ENCODE measurements at regions not wholly inside any gene's neighbourhood (a gene's known extent, or its start where the extent isn't known, plus 50 kb on each side); places are given as distances from the start of the nearest gene placed in this dataset.
"Not testable (repeated sequence)": the region's sequence is repeated elsewhere in the genome, so short reads cannot be mapped to it uniquely, and the experiment has no call there.

DNA sequence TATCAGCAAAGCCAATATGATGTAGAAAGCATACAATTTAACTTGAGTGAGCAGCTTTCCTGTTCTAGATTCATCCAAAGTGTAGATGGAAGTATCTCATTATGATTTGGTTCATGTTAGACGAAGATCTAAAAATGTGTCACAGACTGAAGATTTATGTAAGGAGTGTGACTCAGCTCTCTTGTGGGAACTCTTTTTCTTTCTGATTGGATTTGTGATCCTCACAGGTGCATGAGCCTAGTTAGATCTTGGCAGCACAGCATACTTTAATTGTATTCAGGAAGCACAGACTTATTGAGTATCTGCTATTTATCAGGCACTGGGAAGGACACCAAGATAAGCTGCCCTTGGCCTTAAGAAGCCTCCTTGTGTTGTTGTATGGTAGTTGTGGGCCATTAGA is 147.1 kb downstream of the C11orf91 start:
- no peak for DNase-seq

DNA sequence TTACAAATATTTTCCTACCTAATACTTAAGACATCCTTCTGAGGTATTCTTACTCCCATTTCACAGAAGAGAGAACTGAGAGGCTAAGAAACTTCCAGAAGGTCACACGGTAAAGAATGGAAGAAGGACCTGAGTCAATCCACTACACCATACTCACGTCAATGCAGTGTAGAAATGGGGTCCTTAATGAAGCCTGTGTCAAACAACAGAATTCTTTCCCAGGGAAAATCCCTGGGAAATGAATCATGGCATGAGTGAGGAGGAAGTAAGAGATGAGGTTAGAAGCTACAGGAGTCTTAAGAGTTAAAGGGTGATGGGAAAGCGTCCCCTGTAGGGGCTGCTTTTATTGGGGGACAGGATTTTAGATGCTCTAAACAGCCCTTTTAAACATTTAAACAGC is 147.9 kb downstream of the C11orf91 start:
- DNase-seq, result no peak

DNA sequence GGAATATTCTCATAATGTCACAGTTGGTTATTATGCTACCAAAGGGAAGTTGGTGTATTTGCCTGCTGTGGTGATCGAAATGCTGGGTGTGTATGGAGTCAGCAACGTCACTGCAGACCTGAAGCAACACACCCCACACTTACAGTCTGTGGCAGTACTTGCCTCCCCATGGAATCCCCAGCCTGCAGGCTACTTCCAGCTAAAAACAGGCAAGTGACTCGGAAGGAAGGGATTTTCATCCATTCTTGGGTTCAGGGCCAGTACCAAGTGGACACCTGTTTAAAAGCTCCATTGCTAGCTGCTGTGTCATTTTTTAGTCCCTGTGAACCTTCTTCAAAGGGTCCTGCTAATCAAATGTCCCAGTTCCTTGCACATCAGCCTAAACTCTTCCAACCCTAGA is 149.6 kb downstream of the C11orf91 start:
- no peak for DNase-seq

DNA sequence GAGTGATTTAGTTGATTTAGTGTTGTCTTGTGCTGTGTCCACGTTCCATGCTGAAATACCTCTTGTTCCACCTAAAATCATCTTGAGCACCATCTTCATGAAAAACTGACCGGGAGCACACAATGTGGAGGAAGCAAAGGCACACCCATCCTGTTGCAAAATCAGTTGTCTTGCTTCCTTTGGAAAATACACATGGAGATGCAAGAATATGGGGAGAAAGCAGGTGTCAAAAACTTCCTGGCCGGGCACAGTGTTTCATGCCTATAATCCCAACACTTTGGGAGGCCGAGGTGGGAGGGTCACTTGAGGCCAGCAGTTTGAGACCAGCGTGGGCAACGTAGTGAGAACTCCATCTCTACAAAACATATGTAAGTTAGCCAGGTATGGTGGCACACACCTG is 151.1 kb downstream of the C11orf91 start:
- no peak for DNase-seq

DNA sequence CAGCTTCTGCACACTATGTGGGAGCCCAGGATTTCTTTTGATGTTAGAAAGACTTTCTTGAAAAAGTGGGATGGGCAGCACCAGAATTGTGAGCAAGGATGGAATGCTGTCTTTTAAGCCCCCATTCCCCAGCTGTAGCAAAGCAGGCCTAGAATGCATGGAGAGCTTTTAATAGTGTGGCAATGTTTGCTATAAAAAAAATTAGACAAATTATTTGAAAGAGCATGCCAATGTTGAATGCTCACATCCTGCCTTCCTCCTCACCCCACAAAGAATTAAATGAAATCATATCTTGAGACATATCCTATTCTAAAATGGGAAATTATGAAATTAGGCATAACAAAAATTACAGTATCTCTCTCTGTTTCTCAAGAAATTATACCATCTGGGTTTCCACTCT is 154.7 kb downstream of the C11orf91 start:
- DNase-seq, result no peak

DNA sequence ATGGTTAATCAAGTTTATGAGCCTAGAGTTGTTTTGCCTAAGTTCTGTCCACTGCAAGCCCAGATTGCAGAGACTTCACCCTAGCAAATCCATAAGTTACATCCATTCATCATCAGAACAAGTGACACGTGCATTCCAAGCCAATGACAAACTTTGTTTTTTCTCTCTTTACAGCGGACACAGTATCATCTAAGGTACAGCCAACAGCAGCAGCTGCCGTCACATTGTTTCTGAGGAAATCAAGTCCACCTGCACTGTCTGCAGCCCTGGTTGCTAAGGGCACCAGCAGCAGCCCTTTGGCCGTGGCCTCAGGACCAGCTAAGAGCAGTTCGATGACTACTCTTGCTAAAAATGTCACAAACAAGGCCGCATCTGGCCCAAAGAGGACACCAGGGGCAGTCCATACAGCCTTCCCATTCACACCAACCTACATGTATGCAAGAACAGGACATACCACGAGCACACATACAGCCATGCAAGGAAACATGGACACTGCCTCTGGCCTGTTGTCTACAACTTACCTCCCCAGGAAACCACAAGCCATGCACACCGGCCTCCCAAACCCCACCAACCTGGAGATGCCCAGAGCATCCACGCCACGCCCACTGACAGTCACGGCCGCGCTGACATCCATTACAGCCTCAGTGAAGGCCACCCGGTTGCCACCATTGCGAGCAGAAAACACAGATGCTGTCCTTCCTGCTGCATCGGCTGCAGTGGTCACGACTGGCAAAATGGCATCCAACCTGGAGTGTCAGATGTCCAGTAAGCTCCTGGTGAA is 155.8 kb downstream of the C11orf91 start:
- no peak for DNase-seq

DNA sequence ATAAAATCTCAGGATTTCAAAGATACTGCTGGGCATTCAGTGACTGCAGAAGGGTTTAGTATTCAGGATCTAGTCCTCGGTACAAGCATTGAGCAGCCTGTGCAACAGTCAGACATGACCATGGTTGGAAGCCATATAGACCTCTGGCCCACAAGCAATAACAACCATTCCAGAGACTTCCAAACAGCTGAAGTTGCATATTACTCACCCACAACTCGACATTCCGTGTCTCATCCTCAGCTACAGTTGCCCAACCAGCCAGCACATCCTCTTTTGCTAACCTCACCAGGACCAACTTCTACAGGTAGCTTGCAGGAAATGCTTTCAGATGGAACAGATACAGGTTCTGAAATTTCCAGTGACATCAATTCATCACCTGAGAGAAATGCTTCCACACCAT is 156.8 kb downstream of the C11orf91 start:
- DNase-seq, result no peak

DNA sequence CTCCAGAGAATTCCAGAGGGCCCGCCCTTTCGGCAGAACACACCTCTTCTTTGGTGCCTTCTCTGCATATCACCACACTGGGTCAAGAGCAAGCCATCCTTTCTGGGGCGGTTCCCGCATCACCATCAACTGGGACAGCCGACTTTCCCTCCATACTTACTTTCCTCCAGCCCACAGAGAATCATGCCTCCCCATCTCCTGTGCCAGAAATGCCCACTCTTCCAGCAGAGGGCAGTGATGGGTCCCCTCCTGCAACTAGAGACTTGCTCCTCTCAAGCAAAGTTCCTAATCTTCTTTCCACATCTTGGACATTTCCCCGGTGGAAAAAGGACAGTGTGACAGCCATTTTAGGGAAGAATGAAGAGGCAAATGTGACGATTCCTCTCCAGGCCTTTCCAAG is 157.7 kb downstream of the C11orf91 start:
- DNase-seq, result peak; percentile 6

DNA sequence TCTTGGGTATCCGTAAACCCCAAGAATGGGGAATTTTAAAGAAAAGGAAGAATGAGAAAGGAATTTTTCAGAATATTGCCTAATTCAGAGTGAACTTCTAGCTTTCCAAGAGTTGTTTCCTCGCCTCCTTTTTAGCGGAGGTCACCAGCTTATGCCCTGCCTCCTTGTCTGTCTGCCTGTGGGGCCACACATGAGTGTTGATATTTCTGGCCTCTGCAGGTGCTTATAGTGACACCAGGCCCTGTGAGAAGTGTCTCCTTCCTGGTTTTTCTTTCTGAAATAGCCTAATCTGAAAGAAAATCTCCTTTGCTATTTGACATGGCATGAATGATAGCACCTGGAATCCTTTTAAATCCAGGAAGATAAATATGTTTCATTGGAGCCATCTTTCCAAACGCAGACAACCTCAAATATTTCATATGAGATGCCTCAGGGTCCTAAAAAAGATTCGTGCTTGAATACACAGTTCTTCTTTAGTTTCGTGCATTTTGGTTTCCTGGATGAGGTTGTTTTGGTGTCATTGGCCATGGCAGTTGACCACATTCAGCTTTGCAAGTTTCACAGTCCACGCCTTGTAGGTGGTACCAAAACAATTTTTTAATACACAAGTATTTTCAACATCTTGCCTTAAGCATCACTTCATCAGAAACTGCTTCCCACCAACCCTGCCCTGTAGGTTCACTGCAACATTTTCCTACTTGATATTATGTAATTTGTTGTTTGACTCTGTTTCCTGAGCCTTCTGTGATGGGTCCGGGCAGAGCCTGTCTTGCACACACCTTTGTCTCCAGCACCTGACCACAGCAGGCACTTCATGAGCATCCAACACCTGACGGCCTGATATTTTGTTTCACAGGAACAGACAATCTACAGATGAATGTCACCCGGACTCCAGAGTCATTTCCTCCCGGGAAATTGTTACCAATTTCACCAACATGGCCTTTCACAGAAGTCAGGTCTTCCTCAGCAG is 159.4 kb downstream of the C11orf91 start:
- no peak for DNase-seq

DNA sequence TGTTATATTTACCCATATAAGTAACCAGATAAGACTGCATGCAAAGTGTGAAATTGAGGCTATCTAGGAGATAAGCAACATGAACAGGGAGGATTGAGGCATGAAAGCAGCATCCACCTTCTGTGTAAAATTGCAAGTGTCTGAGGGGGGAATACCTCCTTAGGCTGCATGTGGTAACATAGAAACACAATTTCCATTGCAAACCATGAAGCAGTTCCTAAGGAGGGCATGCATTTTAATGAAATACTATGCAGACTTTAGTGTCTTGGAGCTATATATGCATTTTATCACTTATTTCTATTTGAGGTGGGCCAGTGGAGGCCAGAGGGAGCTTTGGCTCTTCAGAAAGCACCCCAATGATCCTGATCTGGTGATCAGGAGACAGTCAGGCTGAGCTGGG is 160.2 kb downstream of the C11orf91 start:
- no peak for DNase-seq

DNA sequence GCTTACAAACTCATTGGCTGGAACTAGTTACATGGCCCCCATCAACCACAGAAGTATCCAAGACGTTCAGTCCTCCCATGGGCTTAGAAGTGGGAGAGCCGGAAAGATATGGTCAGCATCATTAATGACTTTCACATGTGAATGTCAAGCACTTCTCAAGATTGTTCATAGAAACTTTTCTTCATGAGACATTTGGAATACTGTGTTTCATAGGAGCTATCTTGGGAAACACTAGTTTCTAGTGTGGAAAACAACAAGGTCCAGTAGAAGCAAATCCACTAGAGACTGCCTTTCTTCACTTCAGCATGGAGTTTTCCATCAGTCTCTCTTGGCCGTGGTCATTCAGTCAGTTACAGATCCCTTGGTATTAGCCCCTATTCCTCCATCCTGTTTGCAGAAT is 160.9 kb downstream of the C11orf91 start:
- DNase-seq, result no peak

DNA sequence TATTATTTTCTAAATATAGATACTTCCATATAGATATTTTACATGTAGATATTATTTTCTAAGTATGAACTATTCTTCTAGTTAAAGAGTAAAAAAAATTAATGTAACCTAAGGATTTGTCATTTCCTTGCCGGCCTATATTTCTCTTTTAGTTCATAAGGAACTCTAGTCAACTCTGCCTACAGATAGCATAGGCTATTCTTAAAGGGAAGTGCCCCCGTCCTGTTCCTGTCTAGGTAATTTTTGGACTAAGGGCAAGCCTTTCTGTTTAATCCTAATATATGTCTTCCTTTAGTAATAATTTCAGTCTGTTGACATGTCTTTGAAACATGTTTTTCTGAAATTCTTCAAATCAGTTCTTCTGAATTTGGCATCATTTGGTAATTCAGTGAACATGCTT is 161.9 kb downstream of the C11orf91 start:
- no peak for DNase-seq

DNA sequence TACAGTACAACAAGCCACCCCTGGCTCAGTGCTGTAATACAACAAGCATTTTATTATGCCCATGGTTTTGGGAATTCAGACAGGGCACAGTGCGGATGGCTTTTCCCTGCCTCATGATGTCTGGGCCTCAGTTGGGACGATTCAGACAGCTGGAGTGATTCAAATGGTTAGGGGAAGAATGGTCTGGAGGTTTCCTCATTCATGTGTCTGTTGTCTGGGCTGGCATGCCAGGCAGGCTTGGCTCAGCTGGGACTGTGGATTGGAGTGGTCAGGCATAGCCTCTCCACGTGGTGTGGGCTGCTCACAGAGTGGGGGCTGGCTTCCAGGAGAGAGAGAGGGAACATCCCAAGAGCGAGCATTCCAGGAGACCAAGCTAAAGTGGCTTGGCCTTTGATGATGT is 164.4 kb downstream of the C11orf91 start:
- no peak for DNase-seq

DNA sequence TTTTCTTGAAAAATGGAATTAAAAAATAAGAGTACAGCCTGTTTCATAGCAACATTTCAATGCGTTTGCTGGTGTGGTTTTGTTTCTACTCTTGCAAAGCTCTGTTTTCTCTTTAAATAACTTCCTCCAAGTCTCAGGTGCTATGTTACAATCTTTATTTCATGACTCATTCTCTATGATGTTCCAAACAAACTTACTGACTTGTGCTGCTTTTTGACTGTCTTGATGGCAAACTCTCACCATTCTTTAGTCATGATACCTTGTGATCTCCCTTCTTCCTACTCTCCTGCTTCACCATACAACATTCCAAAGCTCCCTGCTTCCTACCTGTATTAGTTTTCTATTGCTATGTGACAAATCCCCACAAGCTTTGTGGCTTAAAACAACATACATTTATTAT is 166.1 kb downstream of the C11orf91 start:
- DNase-seq, result no peak

DNA sequence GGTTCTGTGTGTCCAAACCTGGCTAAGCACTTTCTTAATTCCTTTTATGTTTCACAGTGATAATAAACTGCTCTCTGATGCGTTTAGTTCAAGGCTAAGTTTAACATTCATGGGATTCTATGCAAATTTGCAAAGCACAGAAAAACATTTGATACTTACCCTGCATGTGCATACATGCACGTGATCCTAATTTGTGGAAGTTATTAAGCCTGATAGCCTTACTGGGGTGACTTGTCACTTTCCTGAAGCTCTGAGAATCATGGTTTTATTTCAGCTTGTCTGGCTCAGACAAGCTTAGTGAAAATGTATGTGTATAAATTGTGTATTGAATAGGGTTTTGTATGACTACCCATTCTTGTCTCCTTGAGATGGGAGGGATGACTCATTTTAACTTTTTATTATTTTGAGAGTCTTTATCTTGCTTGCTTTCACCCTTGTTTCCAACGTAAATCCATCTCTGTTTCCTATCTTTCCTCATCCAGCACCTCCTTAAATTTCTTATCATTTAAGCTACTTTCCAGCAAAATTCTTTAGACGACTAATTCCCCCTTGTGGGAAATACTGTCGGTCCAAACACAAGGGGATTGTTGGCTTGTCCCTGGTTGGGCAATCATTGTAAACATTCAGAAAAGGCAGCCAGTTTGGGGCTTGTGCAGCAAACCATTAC is 167.1 kb downstream of the C11orf91 start:
- no peak for DNase-seq

DNA sequence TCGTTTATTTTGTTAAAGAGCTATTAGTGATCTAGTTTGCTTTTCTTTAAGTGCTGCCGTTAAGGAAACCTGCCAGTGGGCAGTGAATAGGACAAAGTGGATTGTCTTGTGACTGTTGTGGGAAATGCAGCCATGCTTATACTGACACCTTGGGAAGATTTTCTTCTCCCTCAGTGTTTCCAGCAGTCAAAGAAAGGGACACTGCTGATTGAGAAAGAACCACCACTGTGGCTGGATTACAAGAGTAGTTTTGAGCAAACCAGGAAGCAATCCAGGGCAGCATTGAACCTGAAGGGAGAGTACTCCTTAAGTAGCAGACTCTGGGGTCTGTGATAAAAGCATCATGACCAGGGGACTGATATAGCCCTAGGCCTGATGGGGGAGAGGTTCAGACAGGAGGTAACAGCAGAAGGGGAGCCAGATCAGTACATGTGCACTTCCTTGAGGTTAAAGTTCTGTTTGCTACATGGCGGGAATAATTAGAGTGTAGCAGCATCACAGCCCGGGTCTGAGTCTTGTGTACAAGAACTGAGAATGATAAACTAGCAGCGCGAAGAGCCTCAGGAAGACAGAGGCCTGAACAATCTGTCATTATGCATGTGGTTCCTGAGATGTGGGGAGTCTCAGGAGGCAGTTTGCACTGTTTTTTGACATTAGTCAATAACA is 167.8 kb downstream of the C11orf91 start:
- DNase-seq, result no peak

DNA sequence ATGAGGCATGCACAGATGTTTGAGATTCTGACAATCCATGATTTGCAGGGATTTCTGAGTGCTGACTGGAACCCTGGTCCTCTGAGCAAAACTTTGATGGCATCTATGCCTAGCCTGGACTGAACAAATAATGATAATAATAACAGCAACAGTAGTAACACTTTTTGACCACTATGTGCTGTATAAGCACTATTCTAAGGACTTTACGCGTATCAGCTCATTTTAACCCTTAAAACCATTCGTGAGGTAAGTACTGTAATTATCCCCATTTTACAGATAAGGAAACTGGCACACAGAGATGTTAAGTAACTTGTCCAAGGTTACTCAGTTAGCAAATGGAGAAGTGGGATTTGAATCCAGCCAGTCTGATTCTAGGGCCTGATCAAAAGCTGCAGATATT is 168.4 kb downstream of the C11orf91 start:
- DNase-seq, result no peak

DNA sequence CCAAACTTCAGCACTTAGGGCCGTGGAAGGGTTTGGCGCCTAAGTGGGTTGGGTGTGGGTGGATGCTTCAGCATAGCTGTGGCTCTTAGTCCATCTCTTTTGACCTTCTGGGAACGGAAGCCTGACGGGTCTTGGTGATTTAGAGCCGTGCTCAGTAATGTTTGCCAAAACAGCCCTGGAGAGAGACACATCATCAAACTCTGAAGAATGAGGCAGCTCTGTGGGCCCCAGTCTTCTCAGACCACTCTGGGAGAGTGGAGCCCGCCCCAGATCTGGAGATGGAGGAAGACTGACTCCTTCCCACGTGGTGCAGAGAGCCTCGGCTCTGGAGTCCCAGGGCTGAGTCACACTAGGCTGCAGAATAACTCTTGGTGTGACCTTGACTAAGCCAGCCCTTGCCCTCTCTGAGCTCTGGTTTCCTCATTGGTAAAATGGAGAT is 168.9 kb downstream of the C11orf91 start:
- no peak for DNase-seq

DNA sequence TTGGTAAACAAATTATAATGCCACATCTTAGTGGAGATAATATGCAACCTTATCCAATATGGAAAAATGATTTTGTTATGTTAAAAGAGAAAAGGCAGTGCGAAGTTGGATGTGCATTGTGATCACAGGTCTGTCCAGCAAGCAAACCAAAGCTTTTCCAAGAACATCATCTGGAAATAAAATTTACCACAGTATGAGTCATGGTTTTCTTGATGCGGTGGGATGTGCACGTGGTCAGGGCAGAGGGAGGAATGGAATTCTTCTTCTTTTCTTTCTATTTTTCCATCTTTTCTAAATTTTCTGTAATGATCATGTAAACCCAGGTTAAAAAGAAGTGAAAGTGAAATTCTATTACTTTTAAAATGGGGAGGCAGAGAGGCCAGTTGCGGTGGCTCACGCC is 169.8 kb downstream of the C11orf91 start:
- peak; percentile 9 for DNase-seq

DNA sequence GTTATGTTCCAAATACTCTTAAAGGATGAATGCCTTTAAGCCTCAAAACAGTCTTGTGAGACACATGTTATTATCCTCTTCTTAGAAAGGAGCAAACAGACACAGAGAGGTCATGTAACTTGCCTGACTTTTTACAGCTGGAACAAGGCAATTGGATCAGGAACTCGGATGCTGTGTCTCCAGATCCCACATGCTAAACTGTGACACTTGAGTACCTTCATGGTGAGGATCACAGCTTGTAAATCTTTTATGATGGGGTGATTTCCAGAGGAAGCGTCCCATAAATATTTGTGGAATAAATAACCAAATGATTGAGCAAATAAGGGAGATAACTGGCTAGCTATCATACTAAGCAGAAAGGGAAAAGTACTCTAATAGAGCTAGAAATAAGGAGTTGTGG is 171.2 kb downstream of the C11orf91 start:
- DNase-seq, result no peak

DNA sequence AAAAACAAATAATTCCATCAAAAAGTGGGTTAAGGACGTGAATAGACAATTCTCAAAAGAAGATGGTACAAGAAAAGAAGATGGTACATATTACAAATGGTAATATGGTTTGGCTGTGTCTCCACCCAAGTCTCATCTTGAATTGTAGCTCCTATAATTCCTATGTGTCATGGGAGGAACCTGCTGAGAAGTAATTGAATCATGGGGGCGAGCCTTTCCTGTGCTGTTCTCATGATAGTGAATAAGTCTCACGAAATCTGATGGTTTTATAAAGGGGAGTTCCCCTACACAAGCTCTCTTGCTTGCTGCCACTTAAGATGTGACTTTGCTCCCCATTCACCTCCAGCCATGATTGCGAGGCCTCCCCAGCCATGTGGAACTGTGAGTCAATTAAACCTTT is 172.9 kb downstream of the C11orf91 start:
- DNase-seq, result not testable (repeated sequence)

DNA sequence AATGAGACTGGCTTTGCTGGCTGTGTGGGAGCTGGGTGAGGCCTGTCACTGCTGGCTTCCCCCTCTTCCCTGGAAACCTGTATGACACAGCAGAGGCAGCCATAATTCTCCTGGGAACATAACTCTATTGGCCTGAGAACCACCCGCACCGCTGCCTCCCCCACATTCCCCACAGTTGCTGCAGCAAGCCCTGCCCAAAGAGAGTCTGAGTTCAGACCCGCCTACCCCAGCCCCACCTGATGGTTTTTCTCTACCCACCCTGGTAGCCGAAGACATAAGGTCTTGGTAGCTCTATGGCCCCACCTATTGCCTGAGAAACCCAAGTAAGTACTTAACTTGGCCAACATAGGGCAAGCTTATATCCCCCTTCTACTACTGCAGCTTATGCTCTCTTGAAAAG is 174.8 kb downstream of the C11orf91 start:
- no peak for DNase-seq

DNA sequence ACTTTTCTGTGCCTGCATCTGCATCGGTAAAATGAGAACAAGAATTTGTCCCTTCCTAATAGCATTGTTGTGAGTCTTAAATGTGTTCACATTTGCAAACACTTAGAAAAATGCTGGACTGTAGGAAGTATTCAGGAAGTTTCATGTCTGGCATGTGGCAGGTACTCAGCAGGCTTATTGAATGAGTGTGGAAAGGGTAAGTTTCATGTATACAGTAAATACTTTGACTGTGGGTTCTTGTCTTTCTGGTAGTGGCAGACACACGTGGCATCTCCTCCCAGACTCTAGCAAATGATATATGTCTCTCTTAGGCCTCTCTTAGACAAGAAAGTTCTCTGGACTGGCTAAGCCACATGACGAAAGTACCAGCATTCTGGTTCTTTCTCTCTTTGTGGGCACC is 179.2 kb downstream of the C11orf91 start:
- no peak for DNase-seq

Measured in kidney glomerular epithelial cell (primary cell).